ENCODE measurements at regions not wholly inside any gene's neighbourhood (a gene's known extent, or its start where the extent isn't known, plus 50 kb on each side); places are given as distances from the start of the nearest gene placed in this dataset.

- TF ChIP-seq EZH2 (IDR thresholded peaks at IDR 0.05; ENCODE audit: borderline replicate concordance, low read length), result no peak
- TF ChIP-seq, protein P1, sequence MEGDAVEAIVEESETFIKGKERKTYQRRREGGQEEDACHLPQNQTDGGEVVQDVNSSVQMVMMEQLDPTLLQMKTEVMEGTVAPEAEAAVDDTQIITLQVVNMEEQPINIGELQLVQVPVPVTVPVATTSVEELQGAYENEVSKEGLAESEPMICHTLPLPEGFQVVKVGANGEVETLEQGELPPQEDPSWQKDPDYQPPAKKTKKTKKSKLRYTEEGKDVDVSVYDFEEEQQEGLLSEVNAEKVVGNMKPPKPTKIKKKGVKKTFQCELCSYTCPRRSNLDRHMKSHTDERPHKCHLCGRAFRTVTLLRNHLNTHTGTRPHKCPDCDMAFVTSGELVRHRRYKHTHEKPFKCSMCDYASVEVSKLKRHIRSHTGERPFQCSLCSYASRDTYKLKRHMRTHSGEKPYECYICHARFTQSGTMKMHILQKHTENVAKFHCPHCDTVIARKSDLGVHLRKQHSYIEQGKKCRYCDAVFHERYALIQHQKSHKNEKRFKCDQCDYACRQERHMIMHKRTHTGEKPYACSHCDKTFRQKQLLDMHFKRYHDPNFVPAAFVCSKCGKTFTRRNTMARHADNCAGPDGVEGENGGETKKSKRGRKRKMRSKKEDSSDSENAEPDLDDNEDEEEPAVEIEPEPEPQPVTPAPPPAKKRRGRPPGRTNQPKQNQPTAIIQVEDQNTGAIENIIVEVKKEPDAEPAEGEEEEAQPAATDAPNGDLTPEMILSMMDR (conservative IDR thresholded peaks at IDR 0.05 in 1 of 2, IDR thresholded peaks at IDR 0.05 in 1 of 2; ENCODE audit: extremely low read depth in 1 of 2, insufficient read depth in 1 of 2, low read depth in 1 of 2, low read length in 2 of 2), result no peak
Measured at GRCh38 chr9:30075022-30075421, 2309.4 kb upstream of the ACO1 start.

Measured in mammary epithelial cell (primary cell).